CD4-positive, alpha-beta T cell (primary cell): ENCODE measurements at regions not wholly inside any gene's neighbourhood (a gene's known extent, or its start where the extent isn't known, plus 50 kb on each side); places are given as distances from the start of the nearest gene placed in this dataset.

Experiments used
- ATAC-seq: fragments of 200-7000 bp; cut with Tn5 transposase; one replicate; pipeline ENCODE4 v1.10.0; 2022; ENCODE audit warnings: mild to moderate bottlenecking; ENCODE audit not compliant: poor library complexity
- CTCF ChIA-PET: fragments of 350-600 bp; sonication (Branson Sonifier 250); formaldehyde crosslinking; loops from one replicate; lab custom pipeline; 2021; ENCODE audit warnings: antibody characterized with exemption, inconsistent platforms; lab: Charles Lee
- POLR2A ChIA-PET: fragments of 350-600 bp; sonication (Branson Sonifier 250); formaldehyde crosslinking; loops from one replicate; lab custom pipeline; 2021; ENCODE audit warnings: antibody characterized with exemption, inconsistent platforms; lab: Charles Lee
- DNase-seq, 14 experiments: peaks; one replicate each; pipeline ENCODE4 v3.0.0-alpha.2; 2013 to 2020; ENCODE audit warnings: mixed read lengths in 2 of 14
- H3K27ac ChIP-seq, 2 donors: one replicate each; pipeline versions ENCODE4 v1.5.1 to v1.7.0; 2013; ENCODE audit warnings: low read length in 2 of 2, low read depth in 1 of 2, mild to moderate bottlenecking in 1 of 2
- H3K27me3 ChIP-seq, 2 experiments: 1 replicate in 1 of 2; 2 replicates in 1 of 2; pipeline versions ENCODE4 v1.6.1 to v1.7.0; 2013; ENCODE audit warnings: low read length in 2 of 2, control low read depth in 1 of 2, mild to moderate bottlenecking in 1 of 2, moderate library complexity in 1 of 2; ENCODE audit not compliant: insufficient read depth in 2 of 2, control insufficient read depth in 1 of 2
- H3K36me3 ChIP-seq: one replicate; pipeline ENCODE4 v1.6.1; 2013; ENCODE audit warnings: low read length, control low read depth; ENCODE audit not compliant: insufficient read depth
- H3K4me1 ChIP-seq: one replicate; pipeline ENCODE4 v1.6.1; 2013; ENCODE audit warnings: low read length, control low read depth; ENCODE audit not compliant: insufficient read depth
- H3K4me3 ChIP-seq: one replicate; pipeline ENCODE4 v1.5.1; 2013; ENCODE audit warnings: mild to moderate bottlenecking, low read length, moderate library complexity
- H3K9me3 ChIP-seq, 2 experiments: 1 replicate in 1 of 2; 2 replicates in 1 of 2; pipeline versions ENCODE4 v1.6.1 to v1.7.0; 2013; ENCODE audit warnings: low read length in 2 of 2, mild to moderate bottlenecking in 2 of 2, control low read depth in 1 of 2, moderate library complexity in 1 of 2; ENCODE audit not compliant: control insufficient read depth in 1 of 2, insufficient read depth in 1 of 2
- H3K27ac Mint-ChIP-seq: one replicate; pipeline ENCODE4 v1.8.0; 2020; ENCODE audit warnings: mixed read lengths
- H3K27me3 Mint-ChIP-seq: one replicate; pipeline ENCODE4 v1.8.0; 2021; ENCODE audit warnings: mixed read lengths
- H3K36me3 Mint-ChIP-seq: one replicate; pipeline ENCODE4 v1.8.0; 2021; ENCODE audit warnings: low read depth, mixed read lengths
- H3K4me1 Mint-ChIP-seq: one replicate; pipeline ENCODE4 v1.8.0; 2021; ENCODE audit warnings: low read depth, mixed read lengths
- H3K4me3 Mint-ChIP-seq: one replicate; pipeline ENCODE4 v1.8.0; 2020; ENCODE audit warnings: mild to moderate bottlenecking, mixed read lengths
- H3K9me3 Mint-ChIP-seq: one replicate; pipeline ENCODE4 v1.8.0; 2020; ENCODE audit warnings: mixed read lengths
- CTCF ChIP-seq: fragments of 200-600 bp; IDR thresholded peaks from one replicate; pipeline ENCODE4 v1.8.0; 2022; ENCODE audit warnings: antibody characterized with exemption, mild to moderate bottlenecking
- intact Hi-C, 2 experiments: fragments of 100-400 bp; cut with DNase I in 1 of 2; cut with micrococcal nuclease in 1 of 2; formaldehyde crosslinking; loops; one replicate each; pipeline versions ENCODE4 v1.15.1 to v1.9.0; 2023 to 2025; cut with DNase I, micrococcal nuclease

- intact Hi-C loops, result no loop called here
- Histone ChIP-seq H3K4me3 (no peak overlapping the region), H3K27ac (no peak overlapping the region), H3K4me1 (no peaks in the 10 kb centered on the region), H3K9me3 (peaks cover 0 to 4% of the 10 kb centered on the region in 2 experiments), H3K27me3 (no peaks in the 10 kb centered on the region), H3K36me3 (no peaks in the 10 kb centered on the region)
- TF ChIP-seq CTCF, result no peak
- Mint-ChIP-seq H3K4me1 (no peaks in the 10 kb centered on the region), H3K27ac (no peak overlapping the region), H3K36me3 (no peaks in the 10 kb centered on the region), H3K27me3 (no peaks in the 10 kb centered on the region), H3K9me3 (peaks cover 5% of the 10 kb centered on the region), H3K4me3 (no peak overlapping the region)
- ChIA-PET CTCF (no interaction called here), POLR2A (no interaction called here)
- DNase-seq, result no peak
- no peak for ATAC-seq
Measured at GRCh38 chr3:6721491-6721890, 139.4 kb upstream of the GRM7 start.

- ChIA-PET CTCF (no interaction called here), POLR2A (no interaction called here)
Measured at GRCh38 chr3:6723205-6723604, 137.7 kb upstream of the GRM7 start.

GRCh38 chr3:6726811-6727210, 134.1 kb upstream of the GRM7 start:
- Mint-ChIP-seq H3K4me3 (no peak overlapping the region), H3K4me1 (no peaks in the 10 kb centered on the region), H3K27ac (no peak overlapping the region), H3K27me3 (no peaks in the 10 kb centered on the region), H3K9me3 (peaks cover 7% of the 10 kb centered on the region), H3K36me3 (no peaks in the 10 kb centered on the region)
- H3K4me1 ChIP-seq, result no peaks in the 10 kb centered on the region
- DNase-seq (no peak), ATAC-seq (no peak)
- intact Hi-C loops, result no loop called here
- POLR2A ChIA-PET, result no interaction called here
- H3K36me3 ChIP-seq, result no peaks in the 10 kb centered on the region
- H3K27me3 ChIP-seq, result no peaks in the 10 kb centered on the region
- H3K9me3 ChIP-seq, result no peaks in the 10 kb centered on the region
- H3K4me3 ChIP-seq, result no peak overlapping the region
- CTCF ChIA-PET, result no interaction called here
- no peak for TF ChIP-seq CTCF
- H3K27ac ChIP-seq, result no peak overlapping the region

More at GRCh38 chr3:6723205-6723604, 137.7 kb upstream of the GRM7 start:
- H3K36me3 ChIP-seq, result no peaks in the 10 kb centered on the region
- intact Hi-C loops, result no loop called here
- H3K4me3 ChIP-seq, result no peak overlapping the region
- H3K27ac Mint-ChIP-seq, result no peak overlapping the region
- no peaks in the 10 kb centered on the region for H3K4me1 Mint-ChIP-seq
- H3K4me1 ChIP-seq, result no peaks in the 10 kb centered on the region
- no peaks in the 10 kb centered on the region for H3K36me3 Mint-ChIP-seq
- no peaks in the 10 kb centered on the region for H3K27me3 Mint-ChIP-seq
- TF ChIP-seq CTCF, result no peak
- ATAC-seq, result no peak
- no peak overlapping the region for H3K4me3 Mint-ChIP-seq
- DNase-seq, result no peak
- H3K27me3 ChIP-seq, result no peaks in the 10 kb centered on the region
- peaks cover 7% of the 10 kb centered on the region for H3K9me3 Mint-ChIP-seq
- H3K9me3 ChIP-seq, result peaks cover 0 to 4% of the 10 kb centered on the region in 2 experiments
- H3K27ac ChIP-seq, result no peak overlapping the region
